ENCODE measurements at regions not wholly inside any gene's neighbourhood (a gene's known extent, or its start where the extent isn't known, plus 50 kb on each side); places are given as distances from the start of the nearest gene placed in this dataset.

GRCh38 chr11:112509300-112509699 lies 248.6 kb upstream of the PLET1 start:
- Histone ChIP-seq H3K9ac (ENCODE audit: low read length) (no peak overlapping the region), H3K9me3 (ENCODE audit: control insufficient read depth in 1 of 2, insufficient read depth in 1 of 2, low read depth in 1 of 2, low read length in 2 of 2) (no peaks in the 10 kb centered on the region), H3K9me2 (ENCODE audit: insufficient read depth) (no peaks in the 10 kb centered on the region), H3K4me1 (ENCODE audit: control insufficient read depth in 1 of 2, insufficient read depth in 2 of 2, low read length in 2 of 2) (no peaks in the 10 kb centered on the region), H4K20me1 (ENCODE audit: insufficient read depth) (no peaks in the 10 kb centered on the region), H3K4me3 (replicated peaks in 1 of 2; ENCODE audit: low read depth in 1 of 2, low read length in 2 of 2) (no peak overlapping the region), H3K79me2 (ENCODE audit: insufficient read depth, low read length) (no peaks in the 10 kb centered on the region), H3K4me2 (ENCODE audit: low read length) (no peak overlapping the region), H3K27me3 (ENCODE audit: insufficient read depth, low read length) (peaks cover 41% of the 10 kb centered on the region), H3K36me3 (ENCODE audit: control insufficient read depth in 1 of 2, insufficient read depth in 2 of 2, low read length in 2 of 2) (no peaks in the 10 kb centered on the region), H2AFZ (ENCODE audit: low read depth, low read length, poor library complexity, severe bottlenecking) (no peak overlapping the region), H3K27ac (ENCODE audit: low read depth, low read length) (no peak overlapping the region)
- intact Hi-C loops (cut with micrococcal nuclease) = no loop called here
- DNase-seq (ENCODE audit: low read depth, low spot score) (no peak), ATAC-seq (no peak)
- RAD21 ChIA-PET (ENCODE audit: low non-redundant PET in 1 of 2, low total read pairs in 2 of 2, uncharacterized antibody in 2 of 2, unreplicated experiment in 2 of 2) = no interaction called here
- POLR2A ChIA-PET = no interaction called here
- CTCF ChIA-PET = no interaction called here
- no peak for TF ChIP-seq FOSL1 (IDR thresholded peaks at IDR 0.05; ENCODE audit: low read depth)
- no peak for TF ChIP-seq ATF3 (IDR thresholded peaks at IDR 0.05)
- no peak for TF ChIP-seq SIN3A (IDR thresholded peaks at IDR 0.05; ENCODE audit: low read depth)
- no peak for TF ChIP-seq ZBTB33 (IDR thresholded peaks at IDR 0.05; ENCODE audit: extremely low read depth, insufficient replicate concordance, low read length)
- TF ChIP-seq JUND (IDR thresholded peaks at IDR 0.05) = no peak
- TF ChIP-seq MAX (IDR thresholded peaks at IDR 0.05) = no peak
- no peak for TF ChIP-seq POLR2A (IDR thresholded peaks at IDR 0.05; ENCODE audit: borderline replicate concordance, extremely low read depth, insufficient read depth, insufficient read length)
- TF ChIP-seq SRF (IDR thresholded peaks at IDR 0.05; ENCODE audit: low read depth) = no peak
- TF ChIP-seq EGR1 (IDR thresholded peaks at IDR 0.05; ENCODE audit: low read depth) = no peak
- no peak for TF ChIP-seq TCF7L2 (IDR thresholded peaks at IDR 0.05; ENCODE audit: borderline replicate concordance, extremely low read depth, insufficient read depth, insufficient read length)
- no peak for TF ChIP-seq POLR2AphosphoS5 (IDR thresholded peaks at IDR 0.05; ENCODE audit: low read depth, low read length)
- no peak for TF ChIP-seq CEBPB (IDR thresholded peaks at IDR 0.05; ENCODE audit: low read depth)
- TF ChIP-seq EZH2phosphoT487 (IDR thresholded peaks at IDR 0.05; ENCODE audit: borderline replicate concordance) = no peak
- no peak for TF ChIP-seq YY1 (IDR thresholded peaks at IDR 0.05; ENCODE audit: extremely low read depth, insufficient replicate concordance, low read depth, low read length)
- TF ChIP-seq CBX3 (IDR thresholded peaks at IDR 0.05; ENCODE audit: low read depth) = no peak
- no peak for TF ChIP-seq ZFX (IDR thresholded peaks at IDR 0.05)
- TF ChIP-seq ELF1 (IDR thresholded peaks at IDR 0.05; ENCODE audit: borderline replicate concordance, low read depth) = no peak
- no TSS peak for BruUV-seq (replicated peaks)

All from HCT116 (cell line).